ENCODE measurements at regions not wholly inside any gene's neighbourhood (a gene's known extent, or its start where the extent isn't known, plus 50 kb on each side); places are given as distances from the start of the nearest gene placed in this dataset.

DNA sequence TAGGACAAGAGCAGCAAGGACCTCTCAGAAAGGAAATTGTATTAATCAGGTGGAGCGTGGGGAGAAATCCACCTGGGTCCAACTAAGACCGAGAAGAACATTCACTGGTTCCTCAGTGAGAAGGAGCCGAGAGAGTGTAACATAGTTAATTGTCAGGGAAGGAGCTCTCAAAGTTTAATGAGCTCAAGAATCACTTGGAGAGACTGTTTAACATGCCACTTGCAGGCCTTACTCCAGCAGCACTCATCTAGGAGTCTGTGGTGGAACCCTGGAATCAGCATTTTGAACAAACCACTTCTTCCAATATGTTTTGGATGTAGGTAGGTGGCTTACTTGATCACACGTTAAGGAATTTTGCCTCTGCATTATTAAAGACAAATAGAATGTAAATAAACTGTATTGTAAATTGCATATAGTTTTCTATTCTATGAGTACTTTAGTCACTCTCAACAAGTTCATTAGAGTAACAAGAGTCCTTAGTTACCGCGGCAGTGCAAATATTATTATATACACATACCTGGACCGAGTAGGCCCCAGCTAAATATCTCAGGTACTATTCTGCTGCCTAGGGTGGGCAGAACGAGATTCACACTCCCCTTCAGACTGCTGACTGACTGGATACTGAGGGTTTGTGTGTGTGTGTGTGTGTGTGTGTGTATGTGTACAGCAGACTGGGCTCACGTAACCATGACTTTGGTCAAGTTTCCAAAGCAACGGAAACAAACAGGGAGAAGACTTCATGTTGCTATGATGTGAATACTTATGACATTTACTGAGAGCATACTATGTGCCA lies 203.2 kb upstream of the USP24 start:
- WGBS (ENCODE audit: insufficient coverage): 70% methylated on average over 6 of the region's 10 CpGs

DNA sequence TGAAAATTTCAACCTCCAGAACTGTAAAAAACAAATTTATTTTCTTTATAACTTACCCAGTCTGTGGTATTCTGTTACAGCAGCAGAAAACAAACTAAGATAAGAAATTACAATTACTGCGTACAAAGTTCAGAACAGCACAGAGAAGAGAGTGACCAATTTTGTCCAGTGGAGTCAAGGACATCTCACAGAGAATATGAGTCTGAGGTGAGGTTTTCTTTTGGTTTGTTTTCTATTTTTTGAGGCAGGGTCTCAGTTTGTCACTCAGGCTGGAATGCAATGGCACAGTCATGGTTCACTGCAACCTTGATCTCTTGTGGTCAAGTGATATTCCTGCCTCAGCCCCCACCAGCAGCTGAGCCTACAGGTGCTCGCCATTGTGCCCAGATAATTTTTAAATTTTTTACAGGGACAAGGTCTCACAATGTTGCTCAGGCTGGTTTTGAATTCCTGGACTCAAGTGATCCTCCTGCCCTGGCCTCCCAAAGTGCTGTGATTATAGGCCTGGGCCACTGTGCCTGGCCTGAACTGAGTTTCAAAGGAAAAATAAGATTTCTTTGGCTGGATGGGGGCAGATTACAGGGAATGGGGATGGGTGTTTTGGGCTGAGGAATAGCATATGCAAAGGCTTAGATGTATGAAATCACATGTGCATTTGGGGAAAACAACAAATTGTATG lies 201.1 kb upstream of the USP24 start:
- no peaks in the 10 kb centered on the region for H3K4me1 ChIP-seq (ENCODE audit: control insufficient read depth, insufficient read depth, low read length)
- peaks cover 2% of the 10 kb centered on the region for H3K9me3 ChIP-seq (replicated peaks; ENCODE audit: control insufficient read depth, low read depth, low read length)
- H3K27ac ChIP-seq (ENCODE audit: low read length): no peak overlapping the region
- H3K4me3 ChIP-seq (ENCODE audit: low read length): no peak overlapping the region
- DNase-seq: no peak
- 89% methylated on average over 1 of the region's 2 CpGs for WGBS (ENCODE audit: insufficient coverage)
- no peaks in the 10 kb centered on the region for H3K27me3 ChIP-seq (ENCODE audit: control insufficient read depth, insufficient read depth, low read length)
- no peaks in the 10 kb centered on the region for H3K36me3 ChIP-seq (ENCODE audit: control insufficient read depth, insufficient read depth, low read length)

More for the DNA sequence above, 203.2 kb upstream of the USP24 start:
- H3K4me3 ChIP-seq (ENCODE audit: low read length): no peak overlapping the region
- H3K4me1 ChIP-seq (ENCODE audit: control insufficient read depth, insufficient read depth, low read length): no peaks in the 10 kb centered on the region
- H3K9me3 ChIP-seq (replicated peaks; ENCODE audit: control insufficient read depth, low read depth, low read length): peaks cover 6% of the 10 kb centered on the region
- H3K36me3 ChIP-seq (ENCODE audit: control insufficient read depth, insufficient read depth, low read length): no peaks in the 10 kb centered on the region
- DNase-seq: peak; percentile 58
- no peak overlapping the region for H3K27ac ChIP-seq (ENCODE audit: low read length)
- peaks cover 2% of the 10 kb centered on the region for H3K27me3 ChIP-seq (ENCODE audit: control insufficient read depth, insufficient read depth, low read length)

DNA sequence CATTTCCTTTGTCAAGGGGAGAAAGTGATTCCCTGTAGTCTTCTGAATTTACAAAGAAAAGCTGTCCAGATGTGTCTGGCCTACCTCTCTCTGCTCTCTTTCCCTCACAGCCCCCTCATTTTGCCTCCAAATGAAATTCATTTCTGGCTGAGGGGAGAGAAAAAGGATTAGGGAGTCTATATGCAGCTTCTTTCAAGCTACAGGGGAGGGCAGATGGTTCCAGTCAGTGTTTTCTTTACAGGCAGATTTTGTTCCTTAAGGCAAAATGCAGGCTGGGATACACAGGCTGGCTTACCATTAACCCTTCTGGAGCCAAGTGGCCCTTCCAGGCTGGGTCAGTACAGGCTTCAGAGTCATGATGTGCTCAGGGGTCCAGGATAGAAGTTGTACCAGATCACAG lies 198.1 kb upstream of the USP24 start:
- no peak overlapping the region for H3K4me3 ChIP-seq (ENCODE audit: low read length)
- peaks cover 2% of the 10 kb centered on the region for H3K9me3 ChIP-seq (replicated peaks; ENCODE audit: control insufficient read depth, low read depth, low read length)
- no peaks in the 10 kb centered on the region for H3K27me3 ChIP-seq (ENCODE audit: control insufficient read depth, insufficient read depth, low read length)
- H3K27ac ChIP-seq (ENCODE audit: low read length): no peak overlapping the region
- H3K36me3 ChIP-seq (ENCODE audit: control insufficient read depth, insufficient read depth, low read length): no peaks in the 10 kb centered on the region
- no peaks in the 10 kb centered on the region for H3K4me1 ChIP-seq (ENCODE audit: control insufficient read depth, insufficient read depth, low read length)
- peak; percentile 46 for DNase-seq

DNA sequence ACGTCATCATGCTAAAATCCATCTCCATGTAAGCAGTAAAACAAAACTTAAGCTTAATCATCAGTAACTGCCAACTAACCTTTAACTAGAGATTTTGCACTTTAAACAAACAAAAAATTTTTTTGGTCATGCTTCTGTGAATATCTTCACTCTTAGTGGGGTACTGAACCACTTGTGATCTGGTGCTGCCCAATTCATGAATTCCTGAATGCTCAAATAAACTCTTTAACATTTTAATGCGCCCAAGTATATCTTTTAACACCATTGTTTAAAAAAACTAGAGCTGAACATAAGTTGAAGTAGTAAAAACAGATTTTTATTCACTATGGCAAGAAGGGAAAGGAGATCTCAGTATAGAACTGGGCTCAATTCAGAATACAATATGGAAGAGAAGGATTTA lies 196.9 kb upstream of the USP24 start:
- 100% methylated on average over 1 of the region's 2 CpGs for WGBS (ENCODE audit: insufficient coverage)
- Histone ChIP-seq H3K27me3 (ENCODE audit: control insufficient read depth, insufficient read depth, low read length) (no peaks in the 10 kb centered on the region), H3K9me3 (replicated peaks; ENCODE audit: control insufficient read depth, low read depth, low read length) (peaks cover 2% of the 10 kb centered on the region), H3K36me3 (ENCODE audit: control insufficient read depth, insufficient read depth, low read length) (no peaks in the 10 kb centered on the region), H3K4me1 (ENCODE audit: control insufficient read depth, insufficient read depth, low read length) (no peaks in the 10 kb centered on the region), H3K27ac (ENCODE audit: low read length) (no peak overlapping the region), H3K4me3 (ENCODE audit: low read length) (no peak overlapping the region)
- DNase-seq: no peak

DNA sequence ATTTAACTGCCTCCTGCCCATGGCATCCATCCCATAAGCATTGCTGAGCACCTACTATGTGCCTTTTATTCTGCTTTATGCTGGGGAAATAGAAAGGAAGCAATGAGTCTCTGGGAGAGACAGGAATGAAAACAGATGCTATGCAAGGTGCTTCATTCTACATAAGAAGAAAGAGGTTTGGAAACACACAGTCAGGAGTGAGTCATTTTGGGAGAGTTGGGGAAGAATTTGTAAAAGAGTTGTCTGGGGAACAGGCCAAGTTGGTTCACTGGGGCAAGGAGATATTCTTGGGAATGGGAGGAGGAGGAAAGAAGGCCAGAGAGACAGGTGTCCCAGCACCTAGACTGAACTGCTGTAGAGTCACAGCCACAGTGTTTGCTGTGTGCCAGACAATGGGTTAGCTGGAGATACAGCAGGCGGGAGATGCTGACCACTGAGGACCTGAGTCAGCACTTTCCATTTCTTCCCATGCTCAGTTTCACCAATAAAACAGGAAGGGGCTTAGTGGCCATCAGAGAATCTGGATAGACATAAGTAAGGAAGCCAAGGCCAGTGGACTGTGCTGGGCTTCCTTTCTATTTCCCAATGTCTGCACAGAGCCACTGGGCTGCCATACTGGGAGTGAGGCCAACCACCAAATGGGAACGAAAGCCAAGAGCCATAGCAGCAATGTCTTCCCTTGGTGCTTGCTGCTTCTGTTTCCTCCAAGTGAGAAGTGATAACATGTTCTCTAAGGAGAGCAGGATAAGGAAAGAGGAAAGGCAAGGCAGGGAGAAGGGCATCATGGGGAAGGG lies 187.7 kb upstream of the USP24 start:
- H3K4me1 ChIP-seq (ENCODE audit: control insufficient read depth, insufficient read depth, low read length): peaks cover 12% of the 10 kb centered on the region

DNA sequence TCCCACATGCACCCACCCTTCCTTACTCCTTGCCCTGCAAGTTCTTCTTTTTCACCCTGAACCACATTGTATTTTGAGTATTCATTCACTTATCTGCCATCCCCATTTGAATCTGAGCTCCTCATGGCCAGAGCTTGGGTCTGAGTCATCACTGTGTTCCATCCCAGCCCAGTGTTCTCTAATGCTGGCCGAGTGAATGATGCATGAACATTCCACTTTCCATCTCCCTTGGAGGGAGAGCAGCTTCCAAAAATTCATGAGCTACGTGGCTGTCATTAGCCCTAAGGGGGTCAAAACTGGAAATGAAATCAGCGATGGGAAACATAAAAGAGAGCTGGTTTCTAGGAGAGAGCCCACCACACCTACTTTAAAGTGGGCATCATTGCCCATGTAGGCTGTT lies 187.0 kb upstream of the USP24 start:
- Histone ChIP-seq H3K9me3 (replicated peaks; ENCODE audit: control insufficient read depth, low read depth, low read length) (no peaks in the 10 kb centered on the region), H3K4me3 (ENCODE audit: low read length) (no peak overlapping the region)

More for the DNA sequence above, 187.7 kb upstream of the USP24 start:
- no peak for DNase-seq
- H3K27ac ChIP-seq (ENCODE audit: low read length): no peak overlapping the region
- WGBS (ENCODE audit: insufficient coverage): 80% methylated on average over 1 of the region's 2 CpGs
- no peaks in the 10 kb centered on the region for H3K9me3 ChIP-seq (replicated peaks; ENCODE audit: control insufficient read depth, low read depth, low read length)
- no peak overlapping the region for H3K4me3 ChIP-seq (ENCODE audit: low read length)
- H3K36me3 ChIP-seq (ENCODE audit: control insufficient read depth, insufficient read depth, low read length): no peaks in the 10 kb centered on the region
- H3K27me3 ChIP-seq (ENCODE audit: control insufficient read depth, insufficient read depth, low read length): no peaks in the 10 kb centered on the region

DNA sequence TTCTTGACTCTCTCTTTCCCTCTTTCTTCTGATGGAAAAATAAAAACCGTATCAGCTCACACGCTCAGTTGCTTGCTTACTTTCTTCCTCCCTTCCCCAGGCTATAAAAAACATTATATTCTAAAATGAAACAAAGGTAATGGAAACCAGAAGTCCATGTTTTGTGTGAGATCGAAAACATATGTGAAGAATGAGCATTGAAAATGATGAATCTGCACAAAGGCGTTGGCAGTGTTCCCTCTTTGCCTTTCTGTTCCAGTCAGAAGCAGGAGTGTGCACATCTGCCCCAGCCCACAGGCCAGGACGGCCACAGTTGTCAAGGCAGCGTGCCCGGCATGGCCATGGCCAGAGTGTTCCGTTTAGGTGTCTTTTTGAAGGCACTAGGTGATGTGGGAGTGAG lies 185.3 kb upstream of the USP24 start:
- H3K4me1 ChIP-seq (ENCODE audit: control insufficient read depth, insufficient read depth, low read length): peaks cover 12% of the 10 kb centered on the region
- H3K27ac ChIP-seq (ENCODE audit: low read length): peak overlapping the region; percentile 74
- no peaks in the 10 kb centered on the region for H3K27me3 ChIP-seq (ENCODE audit: control insufficient read depth, insufficient read depth, low read length)
- H3K4me3 ChIP-seq (ENCODE audit: low read length): no peak overlapping the region
- no peaks in the 10 kb centered on the region for H3K36me3 ChIP-seq (ENCODE audit: control insufficient read depth, insufficient read depth, low read length)
- DNase-seq: peak; percentile 96
- no peaks in the 10 kb centered on the region for H3K9me3 ChIP-seq (replicated peaks; ENCODE audit: control insufficient read depth, low read depth, low read length)
- WGBS (ENCODE audit: insufficient coverage): 17% methylated on average over 6 of the region's 8 CpGs

More for the DNA sequence above, 187.0 kb upstream of the USP24 start:
- peak; percentile 71 for DNase-seq
- H3K27me3 ChIP-seq (ENCODE audit: control insufficient read depth, insufficient read depth, low read length): no peaks in the 10 kb centered on the region
- H3K36me3 ChIP-seq (ENCODE audit: control insufficient read depth, insufficient read depth, low read length): no peaks in the 10 kb centered on the region
- H3K27ac ChIP-seq (ENCODE audit: low read length): no peak overlapping the region
- WGBS (ENCODE audit: insufficient coverage): no CpG with 5 or more reads among the region's 3 CpGs
- peaks cover 12% of the 10 kb centered on the region for H3K4me1 ChIP-seq (ENCODE audit: control insufficient read depth, insufficient read depth, low read length)

DNA sequence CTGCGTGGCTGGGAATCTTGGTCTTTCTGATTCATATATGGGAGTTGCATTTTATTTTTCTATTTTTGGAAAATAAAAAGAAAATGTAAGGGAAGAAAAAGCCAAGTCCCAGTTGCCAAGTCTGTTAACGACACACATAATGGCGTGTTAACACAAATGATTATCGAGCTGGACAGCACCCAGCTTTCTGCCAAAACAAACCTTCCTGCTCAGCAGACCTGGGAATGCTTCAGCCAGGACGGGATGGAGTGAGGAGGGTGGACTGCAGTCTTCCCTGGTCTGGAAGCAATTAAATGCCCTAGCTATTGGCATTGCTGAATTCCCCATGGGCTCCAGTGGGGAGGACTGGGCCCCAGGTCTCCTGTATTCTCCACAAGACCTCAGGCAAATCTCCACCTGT lies 184.2 kb upstream of the USP24 start:
- Histone ChIP-seq H3K4me3 (ENCODE audit: low read length) (no peak overlapping the region), H3K4me1 (ENCODE audit: control insufficient read depth, insufficient read depth, low read length) (peaks cover 12% of the 10 kb centered on the region), H3K36me3 (ENCODE audit: control insufficient read depth, insufficient read depth, low read length) (no peaks in the 10 kb centered on the region), H3K27me3 (ENCODE audit: control insufficient read depth, insufficient read depth, low read length) (no peaks in the 10 kb centered on the region), H3K9me3 (replicated peaks; ENCODE audit: control insufficient read depth, low read depth, low read length) (no peaks in the 10 kb centered on the region), H3K27ac (ENCODE audit: low read length) (peak overlapping the region; percentile 74)
- peak; percentile 64 for DNase-seq
- WGBS (ENCODE audit: insufficient coverage): no CpG with 5 or more reads among the region's 5 CpGs

DNA sequence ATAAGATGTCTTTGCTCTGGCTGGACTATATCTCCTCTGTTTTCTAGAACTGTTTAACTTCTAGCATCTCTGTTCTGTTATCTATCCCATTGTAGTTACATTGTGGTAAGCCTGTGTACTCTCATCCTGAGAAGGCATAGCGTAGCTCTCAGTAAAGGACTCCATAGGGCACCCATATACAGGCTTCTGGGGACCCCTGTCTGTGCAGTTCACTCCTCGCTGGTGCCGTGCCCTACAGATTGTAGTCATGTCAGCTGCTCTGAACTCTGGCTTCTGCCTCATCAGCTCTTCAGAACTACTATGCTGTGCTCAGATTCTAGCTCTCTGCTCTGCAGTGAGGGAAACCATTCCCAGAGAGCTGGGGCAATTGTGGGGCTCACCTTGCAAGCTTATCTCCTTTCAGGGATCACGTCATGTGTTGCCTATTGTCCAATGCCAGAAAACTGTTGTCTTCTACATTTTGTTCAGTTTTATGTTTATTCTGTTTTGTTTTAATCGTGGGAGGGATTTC lies 181.3 kb upstream of the USP24 start:
- DNase-seq: no peak
- Histone ChIP-seq H3K4me3 (ENCODE audit: low read length) (no peak overlapping the region), H3K27ac (ENCODE audit: low read length) (no peak overlapping the region), H3K36me3 (ENCODE audit: control insufficient read depth, insufficient read depth, low read length) (no peaks in the 10 kb centered on the region), H3K9me3 (replicated peaks; ENCODE audit: control insufficient read depth, low read depth, low read length) (no peaks in the 10 kb centered on the region), H3K4me1 (ENCODE audit: control insufficient read depth, insufficient read depth, low read length) (peaks cover 12% of the 10 kb centered on the region), H3K27me3 (ENCODE audit: control insufficient read depth, insufficient read depth, low read length) (no peaks in the 10 kb centered on the region)
- WGBS (ENCODE audit: insufficient coverage): 87% methylated on average over 3 of the region's 5 CpGs

DNA sequence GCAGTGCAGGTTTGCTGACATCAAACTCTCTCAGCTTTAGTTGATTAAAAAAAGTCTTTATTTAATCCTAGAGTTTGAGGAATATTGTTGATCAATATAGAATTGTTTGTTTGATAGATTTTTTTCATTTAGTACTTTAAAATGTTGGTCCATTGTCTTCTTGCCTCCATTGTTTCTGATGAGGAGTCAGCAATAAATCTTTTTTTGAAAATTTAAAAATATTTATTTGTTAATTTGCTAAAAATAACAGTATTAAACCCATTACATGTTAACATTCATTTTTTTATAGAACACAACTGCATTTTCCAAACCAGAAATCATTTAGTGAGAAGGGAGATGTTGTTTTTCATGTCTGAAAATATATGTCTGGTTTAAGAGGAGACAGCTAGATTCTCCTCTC lies 173.8 kb upstream of the USP24 start:
- no peaks in the 10 kb centered on the region for H3K9me3 ChIP-seq (replicated peaks; ENCODE audit: control insufficient read depth, low read depth, low read length)
- H3K4me1 ChIP-seq (ENCODE audit: control insufficient read depth, insufficient read depth, low read length): no peaks in the 10 kb centered on the region
- no peak overlapping the region for H3K4me3 ChIP-seq (ENCODE audit: low read length)

More for the DNA sequence above, 173.8 kb upstream of the USP24 start:
- DNase-seq: no peak
- H3K27me3 ChIP-seq (ENCODE audit: control insufficient read depth, insufficient read depth, low read length): no peaks in the 10 kb centered on the region
- H3K36me3 ChIP-seq (ENCODE audit: control insufficient read depth, insufficient read depth, low read length): no peaks in the 10 kb centered on the region
- no peak overlapping the region for H3K27ac ChIP-seq (ENCODE audit: low read length)
